ENCODE measurements at regions not wholly inside any gene's neighbourhood (a gene's known extent, or its start where the extent isn't known, plus 50 kb on each side); places are given as distances from the start of the nearest gene placed in this dataset.
"Not testable (repeated sequence)": the region's sequence is repeated elsewhere in the genome, so short reads cannot be mapped to it uniquely, and the experiment has no call there.

- no peak for DNase-seq
These were observed 422.3 kb downstream of the FUT8 start for GRCh38 chr14:65834812-65835211.

DNA sequence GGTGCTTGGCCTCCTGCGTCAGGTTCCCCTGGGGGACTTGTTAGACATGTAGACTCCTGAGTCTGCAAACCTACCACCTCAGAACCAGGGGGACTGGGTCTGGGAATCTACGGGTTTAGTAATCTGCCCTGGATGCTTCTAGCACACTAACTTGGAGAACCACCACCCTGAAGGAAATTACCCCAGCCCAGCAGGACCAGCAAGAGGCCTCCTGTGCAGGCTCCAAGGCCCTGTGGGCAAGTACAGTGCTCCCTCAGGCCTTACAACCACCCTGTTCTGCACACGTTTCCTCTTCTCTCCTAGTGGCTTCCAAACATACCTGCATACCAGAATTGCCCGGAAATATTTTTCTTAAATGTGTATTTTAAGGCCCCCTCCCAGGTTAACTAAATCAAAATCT lies 423.0 kb downstream of the FUT8 start:
- no peak for DNase-seq

DNA sequence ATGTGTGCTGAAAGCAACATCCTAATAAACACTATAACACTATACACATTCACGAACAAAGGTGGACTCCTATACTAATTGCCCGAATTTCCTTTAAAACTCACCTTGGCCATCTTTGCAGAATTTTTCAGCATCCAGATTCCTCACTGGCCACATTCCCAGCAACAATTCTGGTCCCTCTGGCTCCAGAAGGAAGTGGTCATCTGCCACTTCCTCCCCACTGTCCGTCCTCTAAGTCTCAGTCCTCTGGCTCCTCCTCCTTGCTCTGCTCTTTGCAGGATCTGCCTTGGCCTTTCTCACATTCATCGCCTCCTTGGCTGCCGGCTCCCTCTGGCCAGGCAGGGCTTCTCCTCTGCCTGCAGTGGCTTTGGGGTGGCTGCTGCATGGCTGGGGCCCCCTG lies 426.0 kb downstream of the FUT8 start:
- DNase-seq = no peak

- DNase-seq = no peak
These were observed 427.7 kb downstream of the FUT8 start for GRCh38 chr14:65840118-65840751.

DNA sequence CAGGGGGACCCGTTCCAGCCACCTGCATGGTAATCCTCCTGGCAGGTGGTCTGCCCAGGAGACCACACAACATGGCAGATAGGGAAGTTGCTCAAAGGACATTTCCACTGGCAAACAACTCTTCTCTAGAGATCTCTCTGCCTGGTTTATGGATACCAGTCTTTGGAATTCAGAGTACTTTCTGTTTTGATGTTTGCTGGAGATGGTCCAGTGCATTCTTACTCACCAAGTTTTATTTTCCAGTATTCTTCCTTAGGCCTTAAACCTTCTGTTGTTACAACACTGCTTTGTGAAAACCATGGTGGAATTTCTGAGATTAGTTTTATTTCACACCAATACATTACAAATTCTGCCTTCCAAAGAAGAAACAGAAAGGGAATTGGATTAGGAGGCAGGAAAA lies 428.3 kb downstream of the FUT8 start:
- no peak for DNase-seq

DNA sequence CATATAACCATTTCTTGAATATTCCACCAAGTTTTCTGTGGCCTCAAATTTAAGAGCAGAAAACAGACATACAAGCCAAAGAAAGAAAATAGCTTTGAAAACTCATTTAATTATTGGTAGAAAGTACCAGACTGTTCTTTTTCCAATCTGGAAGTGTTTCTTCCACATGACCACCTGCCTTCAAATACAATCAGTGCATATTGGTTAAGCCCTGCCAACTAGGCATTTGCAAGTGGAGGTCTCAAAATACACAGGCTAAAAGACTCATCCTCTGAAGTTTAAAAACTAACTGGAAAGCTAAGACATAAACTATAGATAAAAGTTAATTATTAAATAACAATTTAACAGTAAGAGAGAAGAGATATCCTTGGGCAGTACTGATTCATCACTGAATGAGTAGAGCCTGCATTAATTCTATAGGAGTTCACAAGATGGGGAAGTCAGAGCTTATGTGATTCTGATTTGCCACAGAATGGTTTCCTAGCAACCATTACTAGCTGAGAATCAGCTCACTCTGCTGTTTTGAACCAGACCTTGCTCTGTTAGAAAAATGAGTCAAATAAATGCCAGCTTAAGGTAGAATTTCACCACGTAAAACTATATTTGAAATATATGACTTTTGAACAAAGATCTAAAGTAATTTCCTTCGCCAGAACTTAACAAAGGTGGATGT lies 433.8 kb downstream of the FUT8 start:
- peak; percentile 67 for DNase-seq

DNA sequence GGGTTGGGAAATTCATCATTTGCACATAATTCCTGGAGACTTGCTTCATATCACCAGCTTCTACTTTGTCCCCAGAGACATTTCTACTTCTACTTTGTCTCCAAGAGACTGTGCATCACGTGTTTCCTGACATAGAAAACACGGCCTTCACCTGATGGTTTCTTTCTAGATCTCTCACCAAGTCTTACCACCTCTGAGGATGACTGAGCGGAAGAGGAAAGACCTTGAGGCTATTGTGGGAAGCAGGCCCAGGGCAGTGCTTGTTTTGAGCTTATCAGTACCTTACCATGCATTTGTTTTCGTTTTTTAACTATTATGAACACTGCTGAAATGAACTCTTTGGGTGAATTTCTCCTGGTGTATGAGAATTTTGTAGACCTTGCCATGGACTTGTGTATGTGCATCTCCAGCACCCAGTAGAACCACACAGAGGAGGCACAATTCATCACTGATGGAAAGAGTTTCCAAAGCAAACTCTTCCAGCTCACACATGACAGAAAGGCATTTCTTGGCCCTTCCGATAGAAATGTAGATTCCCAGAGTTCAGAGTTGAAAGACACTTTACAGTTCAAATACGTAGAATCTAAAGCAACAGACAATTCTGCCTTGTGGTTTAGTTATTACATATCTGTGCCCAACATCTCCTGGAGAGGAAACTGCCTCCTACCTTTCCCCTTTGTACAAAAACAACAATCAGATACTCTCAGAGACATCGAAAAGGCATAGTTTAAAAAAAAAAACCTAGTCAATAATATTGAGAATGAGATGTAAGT lies 434.7 kb downstream of the FUT8 start:
- no peak for DNase-seq

DNA sequence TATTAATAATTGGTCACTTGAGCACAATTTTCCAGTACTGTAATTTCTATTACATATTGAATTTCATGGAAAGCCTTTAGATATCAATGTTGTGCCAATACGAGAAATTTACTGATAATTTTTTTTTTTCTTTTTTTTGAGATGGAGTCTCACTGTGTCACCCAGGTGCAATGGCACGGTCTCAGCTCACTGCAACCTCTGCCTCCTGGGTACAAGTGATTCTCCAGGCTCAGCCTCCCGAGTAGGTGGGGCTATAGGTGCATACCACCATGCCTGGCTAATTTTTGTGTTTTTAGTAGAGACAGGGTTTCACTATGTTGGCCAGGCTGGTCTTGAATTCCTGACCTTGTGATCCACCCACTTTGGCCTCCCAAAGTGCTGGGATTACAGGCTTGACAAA lies 435.4 kb downstream of the FUT8 start:
- DNase-seq = not testable (repeated sequence)

GRCh38 chr14:65849091-65849490 lies 436.6 kb downstream of the FUT8 start:
- no peak for DNase-seq

GRCh38 chr14:65849558-65849957 lies 437.0 kb downstream of the FUT8 start:
- DNase-seq = peak; percentile 74

GRCh38 chr14:65850429-65851135 lies 438.1 kb downstream of the FUT8 start:
- DNase-seq = no peak

DNA sequence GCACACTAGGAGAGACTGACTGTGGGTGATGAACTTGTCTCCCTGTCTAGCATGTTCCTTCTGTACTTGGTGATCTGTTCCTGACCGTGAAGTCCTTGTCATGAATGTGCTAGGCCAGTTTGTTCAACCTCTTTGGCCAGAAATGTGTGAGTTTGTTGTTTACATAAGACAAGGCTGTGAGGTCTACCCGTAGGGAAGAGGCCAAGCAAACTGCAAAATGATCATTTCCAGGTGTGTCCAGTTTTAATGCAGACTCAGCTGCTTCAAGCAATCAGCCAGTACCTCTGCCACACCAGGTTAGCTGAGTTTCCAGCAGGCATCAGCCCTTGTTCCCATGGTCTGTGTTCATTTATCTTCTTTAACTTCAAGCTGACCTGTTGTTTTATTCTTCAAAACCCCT lies 440.2 kb downstream of the FUT8 start:
- no peak for DNase-seq

- no peak for DNase-seq
These were observed 441.0 kb downstream of the FUT8 start for GRCh38 chr14:65853407-65853955.

DNA sequence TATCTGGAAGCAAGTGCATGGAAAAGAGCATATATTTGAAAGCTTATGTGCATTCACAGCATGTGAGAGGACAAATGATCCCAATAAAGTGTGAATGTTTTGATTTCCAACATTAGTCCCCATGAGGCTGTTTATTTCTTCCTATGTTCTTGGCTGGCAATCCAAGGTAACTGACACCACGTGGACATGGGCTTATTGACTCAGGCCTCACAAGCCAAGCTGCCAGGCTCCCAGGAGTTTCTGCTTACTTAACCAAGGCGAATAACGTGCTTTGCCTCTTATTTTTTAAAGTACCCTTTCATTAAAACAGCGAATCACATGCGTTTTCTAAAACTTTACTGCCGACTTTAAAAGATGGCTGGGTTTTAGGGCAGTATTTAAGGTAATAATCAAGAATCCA lies 441.7 kb downstream of the FUT8 start:
- no peak for DNase-seq

DNA sequence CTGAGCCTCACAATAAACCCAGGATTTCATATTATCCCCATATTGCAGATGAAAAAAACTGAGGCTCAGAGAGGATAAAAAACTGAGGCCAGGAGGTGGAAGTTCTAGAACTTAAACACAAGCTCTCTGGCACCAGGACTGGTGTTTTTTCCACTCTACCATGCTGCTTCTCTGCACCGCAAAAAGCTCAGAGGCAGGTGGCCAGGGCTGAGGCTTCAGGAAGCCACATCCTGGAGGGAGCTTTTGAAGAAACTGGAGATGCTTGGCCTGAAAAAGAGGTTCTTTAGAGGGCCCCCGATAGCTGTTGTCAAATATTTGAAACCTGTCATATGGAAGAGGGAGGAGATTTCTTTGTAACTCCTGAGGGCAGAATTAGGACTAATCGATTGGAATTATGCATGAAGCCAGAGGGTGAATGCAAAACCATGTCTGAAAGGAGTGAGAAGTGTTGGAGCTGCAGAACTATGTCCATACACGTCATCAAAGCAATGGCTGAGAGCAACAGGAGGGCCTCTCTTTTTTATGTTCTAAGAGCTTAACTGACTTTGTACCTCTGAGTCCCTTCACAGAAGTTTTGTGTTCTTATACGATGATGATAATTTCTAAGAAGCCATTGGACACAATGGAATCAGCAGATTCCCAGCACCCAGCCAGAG lies 448.6 kb downstream of the FUT8 start:
- DNase-seq = no peak

DNA sequence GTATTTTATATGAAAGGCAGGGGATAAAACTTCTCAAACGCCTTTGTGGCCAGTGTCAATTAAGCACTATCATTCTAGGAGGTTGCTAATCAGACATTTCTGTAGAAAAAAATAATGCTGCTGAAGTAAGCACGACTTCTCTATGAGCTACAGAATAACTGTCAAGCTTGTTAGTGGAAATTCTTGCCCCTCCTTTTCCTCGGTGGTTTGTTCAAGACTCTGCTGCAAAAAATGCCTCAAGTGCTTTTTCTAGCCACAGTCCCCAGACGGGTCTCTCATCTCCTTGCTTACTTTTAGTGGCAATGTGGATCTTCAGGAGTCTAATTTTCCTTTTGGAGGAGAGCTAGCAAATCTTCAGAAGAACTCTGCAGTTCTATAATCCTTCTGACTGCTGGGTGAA lies 452.0 kb downstream of the FUT8 start:
- no peak for DNase-seq

DNA sequence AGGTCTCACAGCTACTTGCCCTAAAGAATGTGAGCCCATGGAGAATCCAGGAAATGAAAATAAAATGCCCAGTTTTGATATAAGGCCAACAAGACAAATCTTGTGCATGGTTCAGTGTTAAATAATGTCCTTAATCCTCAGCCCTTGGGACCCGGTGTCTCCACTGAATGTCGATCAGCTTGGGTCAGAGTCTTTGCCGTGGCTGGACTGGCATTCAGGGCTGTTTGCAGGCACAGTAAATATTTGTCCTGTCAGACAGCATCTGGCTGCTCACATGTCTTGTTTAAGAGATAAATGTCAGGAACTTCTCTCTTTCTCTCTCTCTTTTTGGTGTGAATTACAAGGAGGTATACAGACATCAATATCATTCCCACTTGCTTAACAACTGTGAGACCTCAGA lies 452.5 kb downstream of the FUT8 start:
- DNase-seq = no peak

- no peak for DNase-seq
These were observed 453.9 kb downstream of the FUT8 start for GRCh38 chr14:65866448-65866847.

DNA sequence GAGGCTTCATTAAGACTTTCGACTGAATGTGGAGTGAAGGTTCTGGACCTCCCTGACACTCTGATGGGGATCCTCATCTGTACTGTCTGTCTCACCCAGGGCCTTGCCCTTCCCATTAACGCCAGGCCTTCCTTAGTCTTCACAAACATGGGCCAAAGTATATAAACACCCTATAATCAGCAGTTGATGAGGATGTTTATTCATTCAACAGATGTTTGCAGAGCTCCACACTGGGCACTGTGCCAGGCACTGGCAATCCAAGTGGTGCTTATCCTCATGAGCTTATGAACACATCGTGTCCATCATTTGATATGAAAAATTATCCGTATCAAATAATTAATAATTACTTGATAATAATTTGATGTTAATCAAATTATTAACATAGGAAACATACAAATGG lies 454.4 kb downstream of the FUT8 start:
- DNase-seq = no peak

- no peak for DNase-seq
These were observed 454.8 kb downstream of the FUT8 start for GRCh38 chr14:65867333-65867732.

DNA sequence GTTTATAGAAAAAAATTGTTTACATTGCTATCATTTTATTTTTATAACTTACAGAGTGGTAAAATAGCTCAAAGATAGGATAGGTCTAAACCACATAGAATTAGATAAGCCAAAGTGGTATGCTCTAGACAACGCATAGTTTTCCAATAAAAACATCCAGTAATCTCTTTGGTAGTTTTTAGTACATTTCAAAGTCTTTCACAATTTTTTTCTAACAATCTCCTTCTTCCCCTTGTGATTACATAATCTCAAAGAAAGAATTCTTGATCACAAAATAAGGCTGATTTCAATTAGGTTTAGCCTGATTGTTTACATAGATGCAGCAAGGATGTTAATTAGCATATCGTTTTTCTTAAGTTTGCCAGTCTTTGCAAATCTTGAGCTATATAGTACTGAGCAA lies 460.0 kb downstream of the FUT8 start:
- no peak for DNase-seq

DNA sequence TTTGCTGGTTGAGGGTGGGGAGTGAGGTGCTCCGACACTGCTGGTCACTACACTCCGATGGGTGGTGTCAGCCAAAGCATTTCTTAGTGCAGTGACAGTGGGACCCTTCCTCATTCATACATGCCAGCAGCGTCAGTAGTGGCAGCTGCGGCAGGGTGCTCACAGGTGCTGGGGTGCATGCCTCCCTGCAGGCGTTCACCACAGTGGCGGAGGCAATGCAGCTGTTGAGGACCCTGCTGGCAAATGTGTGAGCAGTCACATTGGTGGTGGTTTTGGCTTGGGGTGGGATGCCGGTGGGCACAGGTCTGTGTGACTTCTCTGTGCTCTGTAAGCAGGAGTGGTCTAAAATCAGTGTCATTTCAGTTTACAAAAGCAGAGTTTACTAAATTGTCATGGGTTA lies 464.6 kb downstream of the FUT8 start:
- no peak for DNase-seq

DNA sequence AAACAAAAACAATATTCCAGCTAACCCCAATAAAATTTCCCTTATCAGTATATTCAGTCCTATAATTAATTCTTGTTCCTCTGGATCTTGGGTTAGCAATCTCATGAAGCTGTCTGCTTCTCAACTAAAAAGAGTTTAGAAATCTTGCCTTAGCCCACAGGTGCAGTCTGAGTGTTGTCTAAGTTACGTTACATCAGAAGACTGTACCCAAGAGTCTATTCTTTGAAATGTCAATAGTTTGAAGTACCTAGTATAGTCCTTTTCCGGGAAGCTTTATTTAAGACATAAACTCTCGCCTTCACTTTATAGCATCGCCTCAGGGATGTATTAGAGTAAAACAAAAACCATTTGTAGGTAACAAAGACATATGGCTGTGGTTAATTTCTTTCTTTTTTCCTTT lies 465.1 kb downstream of the FUT8 start:
- no peak for DNase-seq
